GM18502 (cell line): ENCODE measurements at regions not wholly inside any gene's neighbourhood (a gene's known extent, or its start where the extent isn't known, plus 50 kb on each side); places are given as distances from the start of the nearest gene placed in this dataset.
"Not testable (repeated sequence)": the region's sequence is repeated elsewhere in the genome, so short reads cannot be mapped to it uniquely, and the experiment has no call there.

Experiments
- ATAC-seq: cut with Tn5 transposase; IDR thresholded peaks from one replicate; pipeline ENCODE4 v1.9.1; 2021; ENCODE audit warnings: mild to moderate bottlenecking; ENCODE audit not compliant: unreplicated experiment, poor library complexity

- no peak for ATAC-seq
Observed at GRCh38 chr3:10653866-10654611, 148.7 kb upstream of the ATP2B2 start.

GRCh38 chr3:10655105-10655504 is 149.7 kb upstream of the ATP2B2 start:
- ATAC-seq, result no peak

GRCh38 chr3:10657339-10657738 is 152.0 kb upstream of the ATP2B2 start:
- ATAC-seq, result not testable (repeated sequence)

GRCh38 chr3:10665592-10665991 is 150.4 kb upstream of the SLC6A11 start:
- no peak for ATAC-seq

GRCh38 chr3:10666621-10667020 is 149.4 kb upstream of the SLC6A11 start:
- ATAC-seq, result no peak

GRCh38 chr3:10667269-10667668 is 148.8 kb upstream of the SLC6A11 start:
- no peak for ATAC-seq

- ATAC-seq, result no peak
Observed at GRCh38 chr3:10667901-10668476, 148.0 kb upstream of the SLC6A11 start.

- no peak for ATAC-seq
Observed at GRCh38 chr3:10669490-10670048, 146.5 kb upstream of the SLC6A11 start.

GRCh38 chr3:10672422-10672821 is 143.6 kb upstream of the SLC6A11 start:
- ATAC-seq, result no peak

- no peak for ATAC-seq
Observed at GRCh38 chr3:10674578-10674977, 141.4 kb upstream of the SLC6A11 start.

- no peak for ATAC-seq
Observed at GRCh38 chr3:10676905-10677304, 139.1 kb upstream of the SLC6A11 start.

- no peak for ATAC-seq
Observed at GRCh38 chr3:10678796-10679376, 137.1 kb upstream of the SLC6A11 start.

- ATAC-seq, result no peak
Observed at GRCh38 chr3:10680796-10681195, 135.2 kb upstream of the SLC6A11 start.

- no peak for ATAC-seq
Observed at GRCh38 chr3:10682692-10683091, 133.3 kb upstream of the SLC6A11 start.

GRCh38 chr3:10683106-10683505 is 132.9 kb upstream of the SLC6A11 start:
- ATAC-seq, result no peak

- no peak for ATAC-seq
Observed at GRCh38 chr3:10688126-10688525, 127.9 kb upstream of the SLC6A11 start.

- no peak for ATAC-seq
Observed at GRCh38 chr3:10688548-10689172, 127.4 kb upstream of the SLC6A11 start.

GRCh38 chr3:10692039-10692622 is 123.9 kb upstream of the SLC6A11 start:
- ATAC-seq, result no peak

- ATAC-seq, result no peak
Observed at GRCh38 chr3:10693457-10693856, 122.6 kb upstream of the SLC6A11 start.

GRCh38 chr3:10694179-10694578 is 121.8 kb upstream of the SLC6A11 start:
- ATAC-seq, result no peak

GRCh38 chr3:10695186-10695585 is 120.8 kb upstream of the SLC6A11 start:
- ATAC-seq, result not testable (repeated sequence)
